ENCODE measurements at regions not wholly inside any gene's neighbourhood (a gene's known extent, or its start where the extent isn't known, plus 50 kb on each side); places are given as distances from the start of the nearest gene placed in this dataset.

DNA sequence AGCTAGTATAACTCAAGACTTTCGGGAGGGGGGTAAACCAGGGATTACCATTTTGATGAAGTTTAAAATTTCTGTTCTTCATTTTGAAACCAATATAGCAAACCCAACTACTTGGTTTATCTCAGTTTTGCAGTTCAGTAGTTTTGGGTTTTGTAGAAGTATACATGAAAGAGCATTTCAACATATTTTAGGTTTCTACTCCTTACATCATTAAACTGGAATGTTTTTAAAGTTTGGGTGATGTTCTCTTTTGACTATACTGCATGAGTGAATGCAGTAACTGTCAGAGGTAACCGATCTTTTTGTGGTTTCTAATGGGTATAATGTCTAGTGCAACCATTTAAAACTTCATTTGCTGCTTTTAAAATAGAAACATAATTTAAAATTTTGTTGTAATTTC is 248.3 kb upstream of the MAD2L1 start:
- Histone ChIP-seq H3K27me3 (replicated peaks; ENCODE audit: insufficient read depth, low read depth, low read length, poor library complexity) (no peaks in the 10 kb centered on the region), H3K4me3 (ENCODE audit: low read depth, low read length, poor library complexity, severe bottlenecking) (no peak overlapping the region), H3K27ac (ENCODE audit: low read depth, low read length, poor library complexity, severe bottlenecking) (no peak overlapping the region), H3K9me3 (ENCODE audit: low read depth, low read length, poor library complexity, severe bottlenecking) (no peaks in the 10 kb centered on the region), H3K36me3 (ENCODE audit: insufficient read depth, low read length, poor library complexity, severe bottlenecking) (no peaks in the 10 kb centered on the region), H3K4me1 (ENCODE audit: insufficient read depth, low read length, poor library complexity, severe bottlenecking) (peaks cover 6% of the 10 kb centered on the region)
- no peak for TF ChIP-seq EZH2 (IDR thresholded peaks at IDR 0.05; ENCODE audit: borderline replicate concordance, low read depth, low read length, poor library complexity, severe bottlenecking)
- TF ChIP-seq CTCF (conservative IDR thresholded peaks at IDR 0.05; ENCODE audit: low read depth, low read length): no peak
- intact Hi-C loops (cut with micrococcal nuclease; ENCODE audit: unreplicated experiment): no loop called here
- no TSS peak for BruUV-seq (replicated peaks)
- ChIA-PET POLR2A (ENCODE audit: low non-redundant PET) (no interaction called here), CTCF (no interaction called here)
- DNase-seq (ENCODE audit: low spot score): no peak

DNA sequence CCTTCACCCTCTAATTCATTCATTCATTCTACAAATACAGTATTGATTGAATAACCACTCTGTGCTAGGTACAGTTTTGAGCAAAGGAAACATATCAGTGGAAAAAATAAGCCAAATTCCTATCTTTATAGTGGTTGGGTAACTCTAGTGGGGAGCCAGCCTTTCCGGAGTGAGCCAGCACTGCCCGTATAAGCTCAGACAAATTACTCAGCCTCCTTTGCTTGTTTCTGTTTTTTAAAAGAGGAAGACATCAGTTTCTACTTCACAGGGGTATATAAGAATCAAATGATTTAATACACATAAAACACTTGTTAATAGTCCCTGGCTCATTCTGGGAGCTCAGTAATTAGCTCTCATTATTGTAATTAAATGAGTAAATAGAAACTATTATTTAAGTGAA is 238.2 kb upstream of the MAD2L1 start:
- Histone ChIP-seq H3K36me3 (ENCODE audit: insufficient read depth, low read length, poor library complexity, severe bottlenecking) (no peaks in the 10 kb centered on the region), H3K4me3 (ENCODE audit: low read depth, low read length, poor library complexity, severe bottlenecking) (no peak overlapping the region), H3K27me3 (replicated peaks; ENCODE audit: insufficient read depth, low read depth, low read length, poor library complexity) (no peaks in the 10 kb centered on the region), H3K9me3 (ENCODE audit: low read depth, low read length, poor library complexity, severe bottlenecking) (no peaks in the 10 kb centered on the region), H3K4me1 (ENCODE audit: insufficient read depth, low read length, poor library complexity, severe bottlenecking) (no peaks in the 10 kb centered on the region), H3K27ac (ENCODE audit: low read depth, low read length, poor library complexity, severe bottlenecking) (no peak overlapping the region)
- no peak for TF ChIP-seq CTCF (conservative IDR thresholded peaks at IDR 0.05; ENCODE audit: low read depth, low read length)
- TF ChIP-seq EZH2 (IDR thresholded peaks at IDR 0.05; ENCODE audit: borderline replicate concordance, low read depth, low read length, poor library complexity, severe bottlenecking): no peak
- DNase-seq (ENCODE audit: low spot score): no peak
- ChIA-PET CTCF (no interaction called here), POLR2A (ENCODE audit: low non-redundant PET) (no interaction called here)
- intact Hi-C loops (cut with micrococcal nuclease; ENCODE audit: unreplicated experiment): no loop called here
- BruUV-seq (replicated peaks): no TSS peak

GRCh38 chr4:120299631-120300030 is 233.0 kb upstream of the MAD2L1 start:
- no peak overlapping the region for H3K27ac ChIP-seq (ENCODE audit: low read depth, low read length, poor library complexity, severe bottlenecking)
- no TSS peak for BruUV-seq (replicated peaks)
- CTCF ChIA-PET: no interaction called here
- no peaks in the 10 kb centered on the region for H3K36me3 ChIP-seq (ENCODE audit: insufficient read depth, low read length, poor library complexity, severe bottlenecking)
- TF ChIP-seq EZH2 (IDR thresholded peaks at IDR 0.05; ENCODE audit: borderline replicate concordance, low read depth, low read length, poor library complexity, severe bottlenecking) (no peak), CTCF (conservative IDR thresholded peaks at IDR 0.05; ENCODE audit: low read depth, low read length) (no peak)
- no peaks in the 10 kb centered on the region for H3K4me1 ChIP-seq (ENCODE audit: insufficient read depth, low read length, poor library complexity, severe bottlenecking)
- no peaks in the 10 kb centered on the region for H3K9me3 ChIP-seq (ENCODE audit: low read depth, low read length, poor library complexity, severe bottlenecking)
- no peak for DNase-seq (ENCODE audit: low spot score)
- POLR2A ChIA-PET (ENCODE audit: low non-redundant PET): interaction anchor here (0.7 kb wide), 1 partner anchor 11 kb away, joined by 3 read pairs; no protein-coding TSS in a partner anchor
- no peaks in the 10 kb centered on the region for H3K27me3 ChIP-seq (replicated peaks; ENCODE audit: insufficient read depth, low read depth, low read length, poor library complexity)
- H3K4me3 ChIP-seq (ENCODE audit: low read depth, low read length, poor library complexity, severe bottlenecking): no peak overlapping the region
- intact Hi-C loops (cut with micrococcal nuclease; ENCODE audit: unreplicated experiment): no loop called here
